Hindlimb muscle (tissue), 1 donor: ENCODE measurements at regions not wholly inside any gene's neighbourhood (a gene's known extent, or its start where the extent isn't known, plus 50 kb on each side); places are given as distances from the start of the nearest gene placed in this dataset.

Experiments
- DNase-seq: peaks from one replicate; pipeline ENCODE4 v3.0.0-alpha.2; 2013

DNA sequence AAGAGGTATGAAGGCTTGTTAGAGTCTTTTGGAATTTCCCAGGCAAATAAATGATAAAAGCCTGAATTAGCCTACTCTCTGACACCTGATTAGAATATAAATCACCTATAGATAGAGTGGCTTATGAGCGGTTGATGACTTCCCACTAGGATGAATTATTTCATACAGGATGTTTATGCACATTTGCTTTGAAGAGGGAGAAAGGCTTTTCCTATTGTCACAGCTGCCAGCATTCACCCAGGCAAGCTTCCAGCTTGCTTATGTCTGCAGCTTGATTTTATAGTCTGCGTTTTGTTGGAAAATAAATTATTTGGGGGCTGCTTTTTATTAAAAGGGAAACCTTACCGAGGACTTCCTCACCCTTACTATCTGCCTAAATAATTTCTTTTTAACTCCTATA is 51.3 kb upstream of the EIF2S2 start:
- peak; percentile 44 for DNase-seq

GRCh38 chr20:34164381-34164984 is 52.4 kb upstream of the EIF2S2 start:
- no peak for DNase-seq

DNA sequence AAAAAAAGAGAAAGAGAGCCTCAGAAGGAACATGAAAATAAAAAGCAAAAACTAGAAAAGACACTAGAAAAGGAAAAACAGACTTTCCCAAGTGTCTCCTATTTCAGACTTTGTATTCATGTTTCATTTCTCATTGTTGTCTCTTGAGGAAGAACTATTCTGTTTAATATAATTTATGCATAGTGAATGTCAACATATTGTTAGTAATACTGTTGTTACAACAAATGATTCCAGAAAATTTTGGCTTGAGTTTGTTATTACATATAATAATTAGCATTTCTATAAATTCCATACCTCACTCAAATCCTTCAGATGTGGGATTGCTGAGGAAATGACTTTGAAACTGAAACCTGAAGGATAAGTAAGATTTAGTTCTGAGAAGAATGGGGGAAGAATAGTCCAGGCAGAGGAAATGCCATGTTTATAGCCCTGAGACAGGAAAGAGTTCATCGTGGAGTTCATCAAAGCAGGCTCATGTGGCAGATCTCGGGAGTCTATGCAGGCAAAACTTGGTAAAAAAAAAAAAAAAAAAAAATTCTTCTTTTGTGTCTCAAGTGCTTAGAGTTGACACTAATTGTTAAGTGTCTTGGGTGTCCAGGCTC is 53.1 kb upstream of the EIF2S2 start:
- no peak for DNase-seq

GRCh38 chr20:34171640-34172039 is 59.6 kb upstream of the EIF2S2 start:
- DNase-seq: no peak

DNA sequence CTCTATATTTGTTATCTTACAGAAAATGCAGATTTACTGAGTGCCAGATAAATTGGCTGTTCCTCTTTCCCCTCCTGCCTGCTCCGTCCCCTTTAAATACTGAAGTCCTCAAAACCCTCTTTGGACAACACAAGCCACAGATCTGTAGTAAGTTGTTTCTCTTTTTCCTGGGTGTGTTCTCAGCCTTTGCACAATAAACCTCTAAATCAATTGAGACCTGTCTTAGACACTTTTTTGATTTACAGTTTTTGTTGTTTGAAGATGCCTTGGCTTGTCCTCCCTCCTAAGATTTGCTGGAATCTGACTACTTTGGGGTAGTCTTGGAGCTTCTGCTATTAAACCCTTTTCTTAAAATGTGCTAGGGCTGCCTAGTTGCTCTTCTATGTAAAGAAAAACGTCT is 60.9 kb upstream of the EIF2S2 start:
- DNase-seq: no peak

DNA sequence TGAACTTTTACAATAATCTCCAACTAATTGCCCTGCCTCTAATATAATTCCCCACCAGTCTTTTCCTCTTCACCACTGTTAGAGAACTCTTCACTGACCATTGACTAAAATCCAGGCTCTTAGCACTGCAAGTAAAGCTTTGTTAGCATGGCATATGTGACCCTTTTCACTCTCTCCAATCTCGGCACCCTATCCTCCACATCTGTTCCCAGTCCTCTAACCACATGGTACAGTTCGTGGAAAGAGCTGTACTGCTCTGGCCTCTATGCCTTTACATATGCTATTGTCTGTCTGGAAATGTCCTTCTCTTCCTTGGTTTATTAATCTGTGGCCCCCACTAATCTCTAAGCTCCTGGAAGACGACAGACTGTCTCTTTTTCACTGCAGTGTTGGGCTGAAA is 63.0 kb upstream of the EIF2S2 start:
- no peak for DNase-seq

DNA sequence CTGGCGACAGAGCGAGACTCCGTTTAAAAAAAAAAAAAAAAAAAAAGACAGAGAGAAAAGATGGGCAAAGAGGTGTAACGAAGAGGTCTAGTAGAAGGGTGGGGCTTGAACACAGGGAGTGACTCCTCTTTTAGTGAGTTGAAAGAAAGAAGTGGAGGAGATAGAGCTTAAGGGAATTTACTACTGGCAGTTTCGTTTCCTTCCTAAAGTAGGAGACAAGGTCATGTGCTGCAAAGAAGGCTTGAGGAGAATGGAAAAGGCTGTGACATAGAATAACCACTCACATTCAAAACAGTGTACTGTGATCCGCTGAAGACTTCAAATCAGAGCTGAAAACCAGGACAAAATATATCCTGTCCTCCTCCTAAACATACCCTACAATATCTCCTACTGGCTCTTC is 63.8 kb upstream of the EIF2S2 start:
- DNase-seq: no peak

DNA sequence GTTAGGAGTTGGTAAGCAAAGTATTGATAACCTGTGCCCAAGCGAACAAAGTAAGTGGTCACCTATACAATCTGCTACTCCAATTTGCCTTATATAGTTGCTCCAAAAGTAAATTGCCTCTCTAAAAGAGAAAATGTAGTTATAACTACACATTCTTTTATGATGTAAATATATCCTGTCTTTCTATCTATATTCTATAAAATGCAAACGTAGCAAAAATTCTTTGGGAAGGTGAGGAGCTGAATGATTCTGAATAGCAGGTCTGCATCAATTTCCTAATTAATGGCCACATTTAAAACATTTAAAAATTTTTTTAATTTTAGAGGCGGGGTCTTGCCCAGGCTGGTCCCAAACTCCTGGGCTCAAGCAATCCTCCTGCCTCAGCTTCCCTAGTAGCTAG is 64.2 kb upstream of the ASIP start:
- DNase-seq: no peak

GRCh38 chr20:34179637-34180360 is 61.4 kb upstream of the ASIP start:
- DNase-seq: no peak

DNA sequence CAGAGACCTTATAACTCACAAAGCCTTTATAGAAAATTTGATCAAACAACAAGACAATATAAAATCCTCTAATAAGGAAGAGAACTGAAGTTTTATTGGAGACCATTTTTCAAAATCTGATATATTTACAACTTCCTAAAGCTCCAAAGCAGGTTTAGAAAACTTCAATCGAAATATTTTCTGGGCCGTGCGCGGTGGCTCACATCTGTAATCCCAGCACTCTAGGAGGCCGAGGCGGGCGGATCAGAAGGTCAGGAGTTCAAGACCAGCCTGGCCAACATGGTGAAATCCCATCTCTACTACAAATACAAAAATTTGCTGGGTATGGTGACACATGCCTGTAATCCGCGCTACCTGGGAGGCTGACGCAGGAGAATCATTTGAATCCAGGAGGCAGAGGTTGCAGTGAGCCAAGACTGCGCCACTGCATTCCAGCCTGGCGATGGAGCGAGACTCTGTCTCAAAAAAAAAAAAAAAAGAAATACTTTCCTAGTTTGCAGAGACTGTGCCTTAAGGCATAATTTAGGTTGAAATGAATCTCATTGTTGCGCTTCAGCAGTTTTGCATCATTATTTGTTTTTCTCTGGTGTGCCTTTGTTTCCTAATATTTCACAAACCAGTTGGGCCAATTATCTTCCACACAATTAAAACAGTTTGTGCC is 60.6 kb upstream of the ASIP start:
- DNase-seq: no peak

- no peak for DNase-seq
These were observed 59.7 kb upstream of the ASIP start for GRCh38 chr20:34181484-34181883.

GRCh38 chr20:34185766-34186620 is 55.2 kb upstream of the ASIP start:
- DNase-seq: no peak

- no peak for DNase-seq
These were observed 51.6 kb upstream of the ASIP start for GRCh38 chr20:34189572-34190163.

GRCh38 chr20:34190262-34190661 is 51.0 kb upstream of the ASIP start:
- no peak for DNase-seq

GRCh38 chr20:34190679-34191090 is 50.5 kb upstream of the ASIP start:
- DNase-seq: peak; percentile 78
